ENCODE measurements at regions not wholly inside any gene's neighbourhood (a gene's known extent, or its start where the extent isn't known, plus 50 kb on each side); places are given as distances from the start of the nearest gene placed in this dataset.

GRCh38 chr10:21076381-21076780, 179.3 kb upstream of the NEBL start:
- no peak for DNase-seq

- DNase-seq, result no peak
Observed at GRCh38 chr10:21075880-21076279, 178.8 kb upstream of the NEBL start.

GRCh38 chr10:21071001-21071673, 174.0 kb upstream of the NEBL start:
- DNase-seq, result no peak

GRCh38 chr10:21069929-21070700, 173.0 kb upstream of the NEBL start:
- DNase-seq, result no peak

- DNase-seq, result no peak
Observed at GRCh38 chr10:21069278-21069677, 172.2 kb upstream of the NEBL start.

GRCh38 chr10:21068026-21068656, 171.0 kb upstream of the NEBL start:
- DNase-seq, result no peak

GRCh38 chr10:21065621-21066248, 168.6 kb upstream of the NEBL start:
- DNase-seq, result no peak

- no peak for DNase-seq
Observed at GRCh38 chr10:21061982-21062381, 164.9 kb upstream of the NEBL start.

- no peak for DNase-seq
Observed at GRCh38 chr10:21061184-21061583, 164.1 kb upstream of the NEBL start.

- no peak for DNase-seq
Observed at GRCh38 chr10:21060626-21061025, 163.5 kb upstream of the NEBL start.

- DNase-seq, result no peak
Observed at GRCh38 chr10:21057989-21058388, 160.9 kb upstream of the NEBL start.

GRCh38 chr10:21057436-21057835, 160.3 kb upstream of the NEBL start:
- DNase-seq, result no peak

GRCh38 chr10:21056461-21056860, 159.3 kb upstream of the NEBL start:
- DNase-seq, result no peak

GRCh38 chr10:21055339-21056135, 158.4 kb upstream of the NEBL start:
- no peak for DNase-seq

GRCh38 chr10:21053953-21054690, 157.0 kb upstream of the NEBL start:
- DNase-seq, result no peak

GRCh38 chr10:21052709-21053104, 155.6 kb upstream of the NEBL start:
- DNase-seq, result no peak

- DNase-seq, result no peak
Observed at GRCh38 chr10:21052072-21052708, 155.1 kb upstream of the NEBL start.

- DNase-seq, result no peak
Observed at GRCh38 chr10:21049482-21049881, 152.4 kb upstream of the NEBL start.

GRCh38 chr10:21048068-21048467, 151.0 kb upstream of the NEBL start:
- DNase-seq, result no peak

- DNase-seq, result no peak
Observed at GRCh38 chr10:21047511-21047910, 150.4 kb upstream of the NEBL start.

GRCh38 chr10:21047096-21047495, 150.0 kb upstream of the NEBL start:
- no peak for DNase-seq

GRCh38 chr10:21043044-21043443, 145.9 kb upstream of the NEBL start:
- no peak for DNase-seq

All from activated T-cell treated with anti-CD3 and anti-CD28 coated beads, Interleukin-2, amount 50 U/mL, for 48 hours (primary cell).